Activated naive CD8-positive, alpha-beta T cell treated with anti-CD3 and anti-CD28 coated beads, Interleukin-2, amount 50 U/mL, for 16 hours (primary cell): ENCODE measurements at regions not wholly inside any gene's neighbourhood (a gene's known extent, or its start where the extent isn't known, plus 50 kb on each side); places are given as distances from the start of the nearest gene placed in this dataset.
"Not testable (repeated sequence)": the region's sequence is repeated elsewhere in the genome, so short reads cannot be mapped to it uniquely, and the experiment has no call there.

Experiments used
- DNase-seq: peaks from one replicate; pipeline ENCODE4 v3.0.0-alpha.2; 2020; ENCODE audit warnings: low read depth, low spot score

DNA sequence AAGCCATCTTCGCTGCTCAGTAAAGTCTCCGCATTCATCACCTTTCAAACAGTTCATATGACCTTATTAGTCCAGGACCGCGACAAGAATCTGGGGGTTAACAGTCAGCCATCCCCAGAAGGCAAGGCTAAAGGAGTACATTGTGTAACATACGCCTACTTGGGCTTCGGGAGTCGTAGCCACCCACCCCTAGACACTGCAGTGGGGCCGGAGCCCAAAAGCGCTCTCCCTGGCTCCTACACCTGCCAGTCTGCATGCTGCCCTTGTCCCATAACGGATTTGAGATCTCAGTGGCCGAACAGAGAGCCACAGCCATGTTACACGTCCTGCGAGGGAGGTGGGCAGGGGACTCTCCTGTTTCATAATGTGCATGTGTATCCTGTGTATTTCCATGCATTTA is 1405.5 kb downstream of the GRIK2 start:
- no peak for DNase-seq

DNA sequence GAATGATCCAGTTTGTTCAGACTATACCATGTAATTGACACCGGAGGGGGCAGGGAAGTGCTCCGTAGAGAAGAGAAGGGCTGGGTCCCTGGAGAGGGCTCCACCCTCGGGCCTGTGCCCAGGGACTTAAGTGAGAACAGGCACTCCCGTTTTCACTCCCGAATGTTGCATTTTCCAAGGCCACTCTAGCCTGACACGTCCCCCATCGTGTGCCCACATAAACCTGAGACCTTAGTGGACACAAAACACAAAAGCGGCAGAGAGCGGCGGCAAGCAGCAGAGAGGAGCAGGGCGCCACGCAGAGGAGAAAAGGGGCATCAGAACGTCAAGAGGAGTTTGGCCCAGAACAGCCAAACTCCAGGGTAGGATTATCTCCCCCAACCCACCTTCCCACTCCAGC is 1405.1 kb downstream of the GRIK2 start:
- DNase-seq, result no peak

DNA sequence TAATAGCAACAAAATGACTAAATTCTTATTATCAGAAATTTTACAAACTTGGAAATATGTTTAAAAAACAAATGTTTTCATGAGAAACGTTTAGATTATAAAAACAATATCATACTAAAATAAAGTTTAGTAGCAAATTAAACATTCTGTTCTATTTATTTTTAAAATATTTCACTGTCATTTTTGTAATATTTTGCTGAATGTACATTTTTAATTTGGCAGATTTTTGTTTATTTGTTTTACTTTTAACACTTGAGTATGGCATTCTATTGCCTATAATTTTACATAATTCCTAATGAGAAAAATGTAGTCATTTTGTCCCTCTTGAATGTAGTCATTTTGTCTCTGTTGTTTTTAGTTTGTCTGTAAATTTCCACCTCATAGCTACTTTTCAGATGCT is 1400.2 kb downstream of the GRIK2 start:
- no peak for DNase-seq

DNA sequence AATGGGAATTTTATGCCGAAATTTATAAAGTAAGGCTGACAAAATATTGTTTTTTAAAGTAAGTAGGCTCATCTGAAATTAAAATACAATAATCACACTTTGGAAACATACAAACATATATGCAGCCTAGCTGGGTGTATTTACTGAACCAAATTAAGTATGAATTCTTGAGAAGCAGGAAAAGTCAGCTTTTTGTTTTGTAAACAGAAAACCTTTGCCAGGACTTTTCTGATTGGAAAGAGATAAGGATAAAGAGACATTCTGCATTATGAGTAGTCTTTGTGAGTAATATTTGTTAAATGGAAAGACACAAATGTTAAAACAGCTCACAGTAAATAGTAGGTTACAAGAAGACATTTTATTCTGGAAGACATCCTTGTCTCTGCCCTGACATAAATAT is 1380.8 kb downstream of the GRIK2 start:
- DNase-seq, result no peak

DNA sequence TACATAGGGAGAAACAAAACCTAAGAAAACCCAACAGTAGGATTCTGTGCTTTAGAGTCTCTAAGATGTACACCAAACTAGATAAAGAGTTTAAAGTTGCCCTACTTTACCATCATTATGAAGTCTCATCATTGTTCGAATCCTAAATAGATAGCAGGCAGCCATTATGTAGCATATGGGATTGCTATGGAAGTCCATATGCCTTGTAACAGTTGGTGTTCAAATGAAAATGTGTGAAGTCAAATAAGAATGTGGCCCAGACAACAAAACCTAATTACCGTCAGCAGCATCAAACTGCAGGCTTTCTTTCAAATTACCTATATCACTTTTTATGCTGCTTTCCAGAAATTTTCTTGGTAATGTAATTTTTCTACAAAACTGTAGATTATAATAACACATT is 1380.1 kb downstream of the GRIK2 start:
- DNase-seq, result no peak

DNA sequence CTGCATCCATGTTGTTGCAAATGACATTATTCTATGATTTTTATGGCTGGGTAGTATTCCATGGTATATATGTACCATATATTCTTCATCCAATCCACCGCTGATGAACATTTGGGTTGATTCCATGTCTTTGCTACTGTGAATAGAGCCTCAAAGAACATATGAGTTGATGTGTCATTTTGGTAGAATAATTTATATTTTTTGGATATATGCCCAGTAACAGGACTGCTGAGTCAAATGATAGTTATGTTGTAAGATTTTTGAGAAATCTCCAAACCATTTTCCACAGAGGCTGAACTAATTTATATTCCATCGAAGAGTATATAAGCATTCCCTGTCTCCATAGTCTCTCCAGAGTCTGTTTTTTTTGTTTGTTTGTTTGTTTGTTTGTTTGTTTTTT is 1373.5 kb downstream of the GRIK2 start:
- DNase-seq, result no peak

DNA sequence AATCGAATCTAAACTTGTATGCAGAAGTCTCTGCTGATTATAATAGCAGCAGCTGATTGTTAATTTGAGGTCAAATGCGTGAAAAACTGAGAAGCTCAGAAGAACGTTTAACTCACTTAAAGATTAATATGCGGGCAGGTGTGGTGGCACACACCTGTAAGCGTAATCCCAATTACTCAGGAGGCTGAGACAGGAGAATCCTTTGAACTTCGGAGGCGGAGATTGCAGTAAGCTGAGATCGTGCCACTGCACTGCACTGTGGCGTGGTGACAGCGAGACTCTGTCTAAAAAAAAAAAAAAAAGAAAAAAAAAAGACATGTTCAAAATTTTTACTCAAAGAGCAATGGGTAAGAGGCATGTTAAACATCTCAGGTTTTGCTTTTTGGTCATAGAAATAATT is 1370.8 kb downstream of the GRIK2 start:
- DNase-seq, result no peak

DNA sequence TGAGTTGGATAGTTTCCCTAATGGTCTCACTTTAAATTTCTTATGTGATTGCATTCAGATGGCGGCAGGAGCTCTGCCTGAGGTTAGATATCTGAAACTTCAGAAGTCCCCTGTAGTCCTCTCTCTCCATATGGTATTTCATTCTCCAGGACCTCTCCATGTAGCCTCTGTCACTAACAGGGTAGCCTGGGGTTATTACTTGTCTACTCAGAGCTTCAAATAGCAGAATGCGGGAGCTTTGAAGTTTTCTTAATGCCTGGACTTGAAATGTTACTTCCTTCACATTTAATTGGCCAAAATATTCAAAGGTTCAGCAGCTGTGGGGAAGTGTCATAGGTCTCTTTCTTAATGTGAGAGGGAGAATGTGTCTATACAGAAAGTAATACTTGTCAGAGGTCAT is 1370.4 kb downstream of the GRIK2 start:
- DNase-seq, result no peak

DNA sequence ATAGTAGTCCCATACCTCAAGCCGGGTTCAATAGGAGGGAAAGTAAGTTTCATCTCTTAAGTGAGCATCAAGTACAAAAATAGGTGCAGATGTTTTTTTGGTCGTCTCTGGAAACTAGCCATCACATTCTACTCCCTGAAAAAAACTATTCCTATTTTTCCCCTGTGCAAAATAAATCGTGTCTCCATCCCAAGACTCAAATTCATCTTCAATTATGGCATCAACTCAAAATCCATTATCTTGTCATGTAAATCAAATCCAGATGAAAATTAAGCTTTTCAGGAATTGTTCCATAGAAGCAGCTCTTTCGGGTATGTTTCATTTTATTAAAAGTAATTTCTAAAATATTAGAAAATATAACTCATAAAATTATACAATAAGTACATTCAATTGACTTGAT is 1368.4 kb downstream of the GRIK2 start:
- DNase-seq, result no peak

DNA sequence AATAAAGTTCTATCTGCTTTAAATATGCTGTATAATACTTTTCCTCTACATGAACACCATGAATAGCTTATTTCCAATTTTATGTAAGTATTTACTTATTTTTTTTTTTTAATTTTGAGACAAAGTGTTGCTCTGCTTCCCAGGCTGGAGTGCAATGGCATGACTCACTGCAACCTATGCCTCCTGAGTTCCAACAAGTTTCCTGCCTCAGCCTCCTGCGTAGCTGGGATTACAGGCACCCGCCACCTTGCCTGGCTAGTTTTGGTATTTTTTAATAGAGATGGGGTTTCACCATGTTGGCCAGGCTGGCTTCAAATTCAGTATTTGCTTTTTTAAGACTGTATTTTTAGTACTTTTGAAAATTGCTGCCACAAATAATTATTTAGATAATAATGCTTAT is 1365.9 kb downstream of the GRIK2 start:
- no peak for DNase-seq

DNA sequence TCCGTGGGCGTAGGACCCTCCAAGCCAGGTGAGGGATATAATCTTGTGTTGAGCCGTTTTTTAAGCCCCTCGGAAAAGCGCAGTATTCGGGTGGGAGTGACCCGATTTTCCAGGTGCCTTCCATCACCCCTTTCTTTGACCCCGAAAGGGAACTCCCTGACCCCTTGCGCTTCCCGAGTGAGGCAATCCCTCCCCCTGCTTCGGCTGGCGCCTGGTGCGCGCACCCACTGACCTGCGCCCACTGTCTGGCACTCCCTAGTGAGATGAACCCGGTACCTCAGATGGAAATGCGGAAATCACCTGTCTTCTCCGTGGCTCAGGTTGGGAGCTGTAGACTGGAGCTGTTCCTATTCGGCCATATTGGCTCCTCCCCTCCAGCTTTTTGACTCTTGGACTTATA is 1365.0 kb downstream of the GRIK2 start:
- DNase-seq, result not testable (repeated sequence)

DNA sequence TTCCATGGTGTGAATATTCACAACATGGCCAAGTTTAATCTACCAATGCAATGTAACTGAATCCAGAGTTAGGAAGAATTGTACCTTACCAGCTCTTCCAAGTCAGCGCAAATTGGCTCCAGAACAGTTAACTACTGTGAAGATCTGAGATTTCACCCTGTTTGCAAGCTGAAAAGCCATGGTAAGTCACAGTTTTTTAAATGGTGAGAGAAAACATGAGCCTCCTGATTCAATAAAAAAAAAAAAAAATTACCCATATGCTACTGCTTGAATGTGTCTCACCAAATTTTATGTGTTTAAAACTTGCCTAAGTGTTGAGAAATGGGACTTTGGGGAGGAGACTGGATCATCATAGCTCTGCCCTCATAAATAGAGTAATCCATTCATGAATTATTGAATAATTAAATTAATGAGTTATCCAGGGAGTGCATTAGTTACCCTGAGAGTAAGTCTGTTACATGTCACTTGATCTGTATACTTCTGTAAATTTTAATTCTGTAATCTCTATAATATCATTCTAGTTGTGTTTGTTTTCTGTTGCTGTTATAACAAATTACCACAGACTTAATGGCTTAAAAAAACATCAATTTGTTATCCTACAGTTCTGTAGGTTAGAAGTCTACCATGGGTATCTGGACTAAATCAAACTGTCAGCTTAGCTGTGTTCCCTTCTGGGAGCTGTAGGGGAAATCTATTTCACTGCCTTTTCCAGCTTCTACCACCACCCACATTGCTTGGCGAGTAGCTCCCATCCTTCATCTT is 1355.9 kb downstream of the GRIK2 start:
- DNase-seq, result no peak

DNA sequence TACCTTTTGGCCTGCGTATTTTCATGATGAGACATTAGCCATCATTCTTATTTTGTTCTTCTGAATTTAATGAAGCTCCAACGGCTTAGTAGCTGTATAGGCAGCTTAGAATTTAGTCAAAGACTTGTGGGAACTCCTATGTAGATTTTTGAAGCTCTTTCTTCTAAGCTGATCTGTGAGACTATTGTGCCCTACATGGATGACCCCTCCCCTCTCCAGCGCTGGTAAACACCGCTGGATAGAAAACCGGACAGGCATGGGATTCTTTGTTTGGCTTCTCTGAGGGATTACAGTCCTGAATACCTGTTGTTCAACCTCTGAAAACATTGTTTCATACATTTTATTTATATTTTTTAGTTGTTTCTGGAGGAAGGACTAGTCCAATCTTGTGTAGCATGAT is 1353.4 kb downstream of the GRIK2 start:
- no peak for DNase-seq

DNA sequence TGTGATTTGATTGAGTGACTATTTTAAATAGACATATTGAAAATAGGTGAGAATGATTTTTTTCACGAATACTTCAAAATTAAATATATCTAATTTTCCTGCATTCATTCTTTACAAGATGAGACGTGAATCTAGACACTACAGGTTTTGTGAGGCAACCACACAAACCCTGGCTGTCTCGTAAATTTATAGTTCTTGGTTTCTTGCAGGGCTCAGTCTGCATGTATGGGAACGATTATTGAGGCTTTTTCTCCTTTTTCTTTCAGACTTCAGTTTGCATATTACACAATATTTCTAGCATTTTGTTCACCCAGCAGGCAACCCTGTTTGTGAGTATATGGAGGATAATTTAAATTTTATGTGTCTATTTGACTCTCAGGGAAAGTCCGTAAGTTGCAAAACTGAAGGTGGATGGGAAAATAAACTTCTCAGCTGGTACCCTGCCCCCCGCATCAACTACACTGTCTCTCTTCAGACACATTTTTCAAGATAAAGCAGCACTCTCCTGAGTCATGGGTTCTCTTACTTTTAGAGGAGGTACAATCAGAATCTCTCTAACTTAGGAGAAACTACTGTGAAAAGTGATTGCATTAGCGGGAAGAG is 1349.3 kb downstream of the GRIK2 start:
- DNase-seq, result no peak

DNA sequence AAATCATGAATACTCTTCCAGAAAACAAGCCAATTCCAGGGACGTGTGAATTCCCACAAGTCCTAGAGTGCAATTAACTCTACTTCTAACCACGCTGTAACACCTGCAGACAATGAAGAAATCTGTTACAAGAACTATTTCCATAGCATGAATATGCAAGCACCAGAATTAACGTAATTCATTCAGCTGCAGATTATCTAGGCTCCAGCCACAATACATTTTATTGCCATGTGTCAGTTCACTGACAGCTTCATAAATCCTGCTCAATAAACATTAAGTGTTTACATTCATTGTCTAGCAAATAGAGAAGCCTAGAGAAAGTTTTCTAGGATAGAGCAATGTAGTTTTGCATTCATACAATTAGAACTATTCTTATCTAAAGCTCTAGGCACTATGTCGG is 1348.5 kb downstream of the GRIK2 start:
- DNase-seq, result no peak

DNA sequence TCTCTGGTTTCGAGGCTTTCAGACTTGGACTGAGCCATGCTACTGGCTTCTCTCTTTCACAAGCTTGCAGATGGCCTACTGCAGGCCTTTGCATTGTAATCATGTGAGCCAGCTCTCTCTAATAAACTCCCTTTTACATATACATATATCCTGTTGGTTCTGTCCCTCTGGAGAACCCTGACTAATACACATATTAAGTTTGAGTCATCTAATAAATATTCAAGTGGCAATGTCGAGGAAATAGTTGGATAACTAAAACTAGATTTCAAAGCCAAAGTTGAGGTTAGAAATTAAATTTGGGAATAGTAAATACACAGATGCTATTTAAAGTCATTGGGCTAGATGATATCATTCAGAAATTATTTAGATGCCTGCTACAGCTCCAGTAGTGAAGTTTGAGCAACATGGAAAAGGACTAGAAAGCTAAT is 1343.4 kb downstream of the GRIK2 start:
- no peak for DNase-seq

DNA sequence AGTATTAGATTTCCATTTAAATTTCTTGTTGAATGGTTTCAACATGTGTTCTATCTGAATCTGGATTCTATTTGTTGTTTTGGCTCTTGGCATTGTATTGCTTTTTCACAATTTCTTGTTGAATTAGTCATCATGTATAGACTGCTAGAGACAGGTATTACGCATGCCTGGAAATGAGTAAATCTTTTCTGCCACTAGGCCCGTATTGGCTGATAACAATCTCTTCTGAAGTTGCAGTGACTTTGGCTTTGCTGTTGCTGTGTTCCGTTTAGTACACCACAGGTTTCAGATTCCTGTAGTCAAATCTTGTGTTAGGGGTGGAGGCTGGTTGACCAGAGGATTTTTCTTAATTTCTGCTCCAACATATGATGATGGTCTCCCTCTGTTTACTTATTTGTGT is 1339.4 kb downstream of the GRIK2 start:
- DNase-seq, result no peak

DNA sequence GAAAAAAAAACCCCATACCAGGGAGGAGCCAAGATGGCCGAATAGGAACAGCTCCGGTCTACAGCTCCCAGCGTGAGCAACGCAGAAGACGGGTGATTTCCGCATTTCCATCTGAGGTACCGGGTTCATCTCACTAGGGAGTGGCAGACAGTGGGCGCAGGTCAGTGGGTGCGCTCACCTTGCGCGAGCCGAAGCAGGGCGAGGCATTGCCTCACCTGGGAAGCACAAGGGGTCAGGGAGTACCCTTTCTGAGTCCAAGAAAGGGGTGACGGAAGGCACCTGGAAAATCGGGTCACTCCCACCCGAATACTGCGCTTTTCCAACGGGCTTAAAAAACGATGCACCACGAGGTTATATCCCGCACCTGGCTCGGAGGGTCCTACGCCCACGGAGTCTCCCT is 1328.6 kb downstream of the GRIK2 start:
- DNase-seq, result not testable (repeated sequence)

DNA sequence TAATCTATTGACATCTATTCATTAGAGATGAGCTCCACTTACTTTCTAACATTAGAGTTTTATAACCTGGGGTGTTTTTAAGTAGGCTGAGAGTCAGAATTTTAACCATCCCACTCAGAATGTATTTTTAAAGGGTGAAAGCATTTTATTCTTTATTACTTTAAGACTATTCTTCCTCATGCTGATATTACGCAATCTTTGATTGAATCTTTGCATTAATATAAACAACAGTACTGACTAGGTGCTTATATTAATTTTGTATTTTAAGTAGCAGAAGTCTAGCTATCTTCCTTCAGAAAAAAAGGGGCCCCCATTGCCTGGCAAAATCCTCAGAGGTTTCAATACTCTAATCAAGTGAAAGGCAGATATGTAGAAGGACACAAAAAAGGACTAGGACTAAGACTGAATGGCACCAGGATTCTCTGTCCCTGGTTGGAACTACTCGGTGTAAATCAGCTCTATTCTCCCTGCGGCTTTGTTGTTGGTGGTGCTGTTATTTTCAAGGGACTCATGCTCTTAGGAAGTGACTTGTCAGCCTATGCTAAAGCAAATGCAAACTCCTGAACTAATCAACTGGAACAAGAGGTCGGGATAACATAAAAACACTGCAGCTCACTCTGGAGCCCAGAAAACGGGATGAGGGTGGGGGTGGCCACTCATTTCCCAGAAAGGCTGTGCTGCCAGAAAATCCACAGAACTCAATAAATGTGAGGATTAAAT is 1324.4 kb downstream of the GRIK2 start:
- DNase-seq, result no peak

DNA sequence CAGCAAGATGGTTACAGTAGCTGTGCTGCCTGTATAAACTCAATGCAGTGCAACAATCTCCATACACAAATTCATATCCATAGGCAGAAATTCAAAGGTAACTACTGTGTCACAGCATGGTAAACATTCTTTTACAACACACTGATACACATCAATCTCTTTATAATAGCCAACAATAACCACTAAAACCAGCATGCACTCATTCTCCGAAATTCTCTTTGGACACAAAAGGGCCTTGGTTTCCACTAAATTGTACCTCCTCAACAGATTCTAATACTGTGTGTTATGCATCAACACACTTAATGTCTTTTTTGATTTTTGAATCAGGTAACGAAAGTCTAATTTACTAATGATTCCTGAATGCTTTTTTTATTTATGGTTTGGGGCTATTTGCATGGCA is 1323.7 kb downstream of the GRIK2 start:
- no peak for DNase-seq

DNA sequence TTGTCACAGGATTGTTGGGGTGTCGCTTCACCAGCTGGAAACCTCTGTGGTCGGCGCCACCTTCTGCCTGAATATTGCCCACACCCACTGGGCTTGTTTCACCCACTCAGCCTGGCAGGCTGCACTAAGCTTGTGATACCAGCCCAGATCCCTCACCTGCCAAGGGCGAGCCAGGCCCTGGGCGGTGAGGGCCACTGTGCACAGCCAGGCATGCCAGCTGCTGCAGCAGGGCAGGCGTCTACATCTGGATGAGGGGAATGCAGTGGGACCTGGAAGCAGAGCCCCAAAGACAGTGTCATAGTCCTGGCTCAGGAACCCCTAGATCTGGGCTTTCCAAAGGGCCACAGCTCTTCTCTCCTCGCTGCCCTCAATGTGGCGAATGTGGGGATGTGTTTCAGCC is 1307.5 kb downstream of the GRIK2 start:
- DNase-seq, result no peak

DNA sequence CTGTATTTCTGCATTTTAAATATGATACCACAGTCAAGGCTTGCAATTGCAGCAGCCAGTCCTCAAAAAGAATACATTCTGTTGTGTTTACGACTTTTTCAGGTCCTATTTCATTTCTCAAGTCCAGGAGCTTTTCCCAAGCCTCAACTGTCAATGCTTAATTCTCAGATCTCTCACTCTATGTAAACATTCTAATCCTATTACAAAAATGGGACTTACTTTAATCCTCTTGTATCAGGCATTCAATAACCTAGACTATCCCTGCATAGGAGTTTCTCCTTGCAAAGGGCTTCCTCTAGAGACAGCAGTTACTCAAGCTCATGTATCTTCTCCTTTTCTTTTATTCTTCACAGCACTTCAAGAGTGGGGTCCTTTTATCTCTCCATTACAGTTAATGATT is 1293.0 kb downstream of the GRIK2 start:
- DNase-seq, result no peak

DNA sequence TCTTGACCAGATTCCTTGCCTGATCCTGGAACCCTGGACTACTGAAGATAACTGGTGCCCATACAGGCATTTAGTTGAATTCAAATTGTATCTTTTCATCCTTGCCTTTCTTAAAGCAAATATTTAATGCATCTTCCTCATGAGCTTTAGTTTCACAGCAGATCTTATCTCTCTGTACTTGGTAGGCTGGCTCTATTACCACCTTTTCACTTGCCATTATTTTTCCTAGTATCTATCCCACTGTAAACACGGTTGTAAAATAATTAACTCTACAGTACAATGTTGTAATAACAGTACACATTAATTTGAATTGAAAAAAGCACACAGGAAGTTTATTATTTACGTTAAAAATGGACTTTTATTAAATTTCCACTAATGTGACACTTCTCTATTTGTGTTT is 1286.9 kb downstream of the GRIK2 start:
- DNase-seq, result no peak
